ENCODE measurements at regions not wholly inside any gene's neighbourhood (a gene's known extent, or its start where the extent isn't known, plus 50 kb on each side); places are given as distances from the start of the nearest gene placed in this dataset.

GRCh38 chr6:133641104-133641503 is 247.8 kb upstream of the TCF21 start:
- TF ChIP-seq POLR2A (IDR thresholded peaks at IDR 0.05) = no peak
- TF ChIP-seq CTCF (IDR thresholded peaks at IDR 0.05) = no peak
